Peyer's patch (tissue), 4 donors: ENCODE measurements at regions not wholly inside any gene's neighbourhood (a gene's known extent, or its start where the extent isn't known, plus 50 kb on each side); places are given as distances from the start of the nearest gene placed in this dataset.

Source experiments
- CTCF ChIP-seq, 6 experiments: fragments of 450-650 bp in 4 of 6; fragments of 200-600 bp in 2 of 6; sonication (generic) in 1 of 6; IDR thresholded peaks; one replicate each; pipeline ENCODE4 v1.5.1; 2017 to 2019; ENCODE audit warnings: antibody characterized with exemption in 6 of 6, mild to moderate bottlenecking in 3 of 6, moderate library complexity in 1 of 6
- POLR2A ChIP-seq, 2 donors: fragments of 450-650 bp; IDR thresholded peaks; one replicate each; pipeline ENCODE4 v1.5.1; 2017; ENCODE audit warnings: antibody characterized with exemption in 2 of 2, mild to moderate bottlenecking in 2 of 2, moderate library complexity in 2 of 2

- no peak for TF ChIP-seq CTCF (IDR thresholded peaks at IDR 0.05)
- TF ChIP-seq POLR2A (IDR thresholded peaks at IDR 0.05): no peak
Observed at GRCh38 chrX:46117234-46117633, 428.0 kb downstream of the ZNF674 start.
